ENCODE measurements at regions not wholly inside any gene's neighbourhood (a gene's known extent, or its start where the extent isn't known, plus 50 kb on each side); places are given as distances from the start of the nearest gene placed in this dataset.

DNA sequence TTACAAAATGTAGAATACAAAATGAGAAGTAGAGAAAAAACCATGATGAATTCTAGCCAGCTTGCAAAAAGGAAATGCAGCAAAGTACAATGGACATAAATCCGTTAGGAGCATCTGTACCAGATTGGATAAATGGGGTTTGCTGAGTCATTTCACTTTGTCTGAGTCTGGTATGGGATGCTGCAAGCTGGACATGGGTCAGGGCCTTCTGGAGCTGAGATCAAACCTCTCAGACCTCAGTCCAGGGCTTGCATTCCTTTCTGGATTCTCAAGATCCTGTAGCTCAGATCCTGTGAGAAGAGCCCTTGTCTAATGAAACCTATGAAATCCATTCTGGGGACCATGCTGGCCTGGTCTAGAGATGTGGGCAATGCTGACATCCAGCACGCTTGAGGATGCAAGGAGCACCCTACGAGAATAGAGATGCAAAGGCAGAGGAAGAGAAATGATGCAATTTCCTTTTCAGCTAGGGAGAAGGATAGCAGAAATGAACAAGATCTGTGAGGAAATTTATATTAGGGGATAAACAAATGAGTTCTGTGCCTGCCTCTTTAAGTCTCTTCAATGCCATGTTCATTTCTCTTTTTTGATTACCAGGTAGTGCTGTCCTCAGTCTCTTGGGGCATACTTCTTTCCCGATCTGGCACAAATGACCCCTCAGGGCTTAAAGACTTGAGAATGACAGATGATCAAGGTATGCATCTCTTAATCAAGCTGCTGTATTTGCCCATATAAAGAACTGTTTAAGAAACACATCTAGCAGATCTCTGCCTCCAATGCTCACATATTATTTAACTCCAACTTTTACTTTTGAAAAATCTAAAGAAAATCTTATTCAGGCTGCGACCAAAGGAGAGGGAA lies 230.4 kb downstream of the MEIS1 start:
- H3K27me3 ChIP-seq (ENCODE audit: control insufficient read depth, insufficient read depth, low read length): no peaks in the 10 kb centered on the region
- intact Hi-C loops (cut with micrococcal nuclease; ENCODE audit: unreplicated experiment) (no loop called here), in situ Hi-C loops (cut with HindIII; ENCODE audit: low pct_unique_long_range_greater_than_20kb, low sequenced_read_pairs) (no loop called here)
- H3K4me3 ChIP-seq (ENCODE audit: low read depth in 2 of 2, low read length in 2 of 2): no peak overlapping the region
- no peak overlapping the region for H3K27ac ChIP-seq (ENCODE audit: low read length)
- no peaks in the 10 kb centered on the region for H3K36me3 ChIP-seq (ENCODE audit: control insufficient read depth, insufficient read depth, low read length)
- DNase-seq (ENCODE audit: low read depth, low spot score): no peak
- no peak for TF ChIP-seq POLR2AphosphoS5 (IDR thresholded peaks at IDR 0.05; ENCODE audit: low read depth, low read length)
- TF ChIP-seq SIN3A (IDR thresholded peaks at IDR 0.05; ENCODE audit: borderline replicate concordance, insufficient read depth, low read depth, low read length): no peak
- TF ChIP-seq, protein P1, sequence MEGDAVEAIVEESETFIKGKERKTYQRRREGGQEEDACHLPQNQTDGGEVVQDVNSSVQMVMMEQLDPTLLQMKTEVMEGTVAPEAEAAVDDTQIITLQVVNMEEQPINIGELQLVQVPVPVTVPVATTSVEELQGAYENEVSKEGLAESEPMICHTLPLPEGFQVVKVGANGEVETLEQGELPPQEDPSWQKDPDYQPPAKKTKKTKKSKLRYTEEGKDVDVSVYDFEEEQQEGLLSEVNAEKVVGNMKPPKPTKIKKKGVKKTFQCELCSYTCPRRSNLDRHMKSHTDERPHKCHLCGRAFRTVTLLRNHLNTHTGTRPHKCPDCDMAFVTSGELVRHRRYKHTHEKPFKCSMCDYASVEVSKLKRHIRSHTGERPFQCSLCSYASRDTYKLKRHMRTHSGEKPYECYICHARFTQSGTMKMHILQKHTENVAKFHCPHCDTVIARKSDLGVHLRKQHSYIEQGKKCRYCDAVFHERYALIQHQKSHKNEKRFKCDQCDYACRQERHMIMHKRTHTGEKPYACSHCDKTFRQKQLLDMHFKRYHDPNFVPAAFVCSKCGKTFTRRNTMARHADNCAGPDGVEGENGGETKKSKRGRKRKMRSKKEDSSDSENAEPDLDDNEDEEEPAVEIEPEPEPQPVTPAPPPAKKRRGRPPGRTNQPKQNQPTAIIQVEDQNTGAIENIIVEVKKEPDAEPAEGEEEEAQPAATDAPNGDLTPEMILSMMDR (IDR thresholded peaks at IDR 0.05): no peak
- TF ChIP-seq, protein P2, sequence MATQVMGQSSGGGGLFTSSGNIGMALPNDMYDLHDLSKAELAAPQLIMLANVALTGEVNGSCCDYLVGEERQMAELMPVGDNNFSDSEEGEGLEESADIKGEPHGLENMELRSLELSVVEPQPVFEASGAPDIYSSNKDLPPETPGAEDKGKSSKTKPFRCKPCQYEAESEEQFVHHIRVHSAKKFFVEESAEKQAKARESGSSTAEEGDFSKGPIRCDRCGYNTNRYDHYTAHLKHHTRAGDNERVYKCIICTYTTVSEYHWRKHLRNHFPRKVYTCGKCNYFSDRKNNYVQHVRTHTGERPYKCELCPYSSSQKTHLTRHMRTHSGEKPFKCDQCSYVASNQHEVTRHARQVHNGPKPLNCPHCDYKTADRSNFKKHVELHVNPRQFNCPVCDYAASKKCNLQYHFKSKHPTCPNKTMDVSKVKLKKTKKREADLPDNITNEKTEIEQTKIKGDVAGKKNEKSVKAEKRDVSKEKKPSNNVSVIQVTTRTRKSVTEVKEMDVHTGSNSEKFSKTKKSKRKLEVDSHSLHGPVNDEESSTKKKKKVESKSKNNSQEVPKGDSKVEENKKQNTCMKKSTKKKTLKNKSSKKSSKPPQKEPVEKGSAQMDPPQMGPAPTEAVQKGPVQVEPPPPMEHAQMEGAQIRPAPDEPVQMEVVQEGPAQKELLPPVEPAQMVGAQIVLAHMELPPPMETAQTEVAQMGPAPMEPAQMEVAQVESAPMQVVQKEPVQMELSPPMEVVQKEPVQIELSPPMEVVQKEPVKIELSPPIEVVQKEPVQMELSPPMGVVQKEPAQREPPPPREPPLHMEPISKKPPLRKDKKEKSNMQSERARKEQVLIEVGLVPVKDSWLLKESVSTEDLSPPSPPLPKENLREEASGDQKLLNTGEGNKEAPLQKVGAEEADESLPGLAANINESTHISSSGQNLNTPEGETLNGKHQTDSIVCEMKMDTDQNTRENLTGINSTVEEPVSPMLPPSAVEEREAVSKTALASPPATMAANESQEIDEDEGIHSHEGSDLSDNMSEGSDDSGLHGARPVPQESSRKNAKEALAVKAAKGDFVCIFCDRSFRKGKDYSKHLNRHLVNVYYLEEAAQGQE (IDR thresholded peaks at IDR 0.05; ENCODE audit: insufficient read depth in 1 of 2, low read depth in 2 of 2, low read length in 1 of 2): no peak
- TF ChIP-seq TCF7L2 (IDR thresholded peaks at IDR 0.05; ENCODE audit: low read depth, low read length): no peak
- H3K9me3 ChIP-seq (ENCODE audit: control insufficient read depth, insufficient read depth, low read depth, low read length): no peaks in the 10 kb centered on the region
- no peaks in the 10 kb centered on the region for H3K4me1 ChIP-seq (ENCODE audit: control insufficient read depth, insufficient read depth, low read length)
- CTCF ChIA-PET: no interaction called here
- POLR2A ChIA-PET: no interaction called here
- ATAC-seq: no peak
- BruUV-seq (replicated peaks): no TSS peak

DNA sequence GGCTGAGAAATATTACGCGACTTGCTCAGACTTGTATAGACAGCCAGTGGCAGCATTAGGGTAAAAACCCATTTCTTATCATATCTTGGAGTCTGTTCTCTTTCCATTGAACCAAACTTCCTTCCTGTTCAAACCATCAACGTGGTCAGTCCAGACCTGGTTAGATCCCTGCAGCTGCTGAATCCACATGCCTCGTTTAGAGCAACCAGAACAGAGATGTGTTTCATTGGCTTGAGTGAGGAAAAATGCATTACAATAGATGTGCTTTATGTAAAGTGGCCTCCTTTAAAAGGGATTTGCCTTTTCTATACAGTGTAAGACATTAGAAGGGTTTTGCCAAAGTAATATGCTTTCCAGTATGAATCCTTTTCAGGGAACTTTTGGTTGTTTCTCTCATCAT lies 232.4 kb downstream of the MEIS1 start:
- no peaks in the 10 kb centered on the region for H3K36me3 ChIP-seq (ENCODE audit: control insufficient read depth, insufficient read depth, low read length)
- in situ Hi-C loops (cut with HindIII; ENCODE audit: low pct_unique_long_range_greater_than_20kb, low sequenced_read_pairs) (no loop called here), intact Hi-C loops (cut with micrococcal nuclease; ENCODE audit: unreplicated experiment) (no loop called here)
- H3K4me3 ChIP-seq (ENCODE audit: low read depth in 2 of 2, low read length in 2 of 2): no peak overlapping the region
- H3K27me3 ChIP-seq (ENCODE audit: control insufficient read depth, insufficient read depth, low read length): no peaks in the 10 kb centered on the region
- CTCF ChIA-PET: no interaction called here
- POLR2A ChIA-PET: no interaction called here
- H3K4me1 ChIP-seq (ENCODE audit: control insufficient read depth, insufficient read depth, low read length): no peaks in the 10 kb centered on the region
- BruUV-seq (replicated peaks): no TSS peak
- DNase-seq (ENCODE audit: low read depth, low spot score): no peak
- no peak for ATAC-seq
- no peaks in the 10 kb centered on the region for H3K9me3 ChIP-seq (ENCODE audit: control insufficient read depth, insufficient read depth, low read depth, low read length)
- H3K27ac ChIP-seq (ENCODE audit: low read length): no peak overlapping the region
- TF ChIP-seq TCF7L2 (IDR thresholded peaks at IDR 0.05; ENCODE audit: low read depth, low read length): no peak

DNA sequence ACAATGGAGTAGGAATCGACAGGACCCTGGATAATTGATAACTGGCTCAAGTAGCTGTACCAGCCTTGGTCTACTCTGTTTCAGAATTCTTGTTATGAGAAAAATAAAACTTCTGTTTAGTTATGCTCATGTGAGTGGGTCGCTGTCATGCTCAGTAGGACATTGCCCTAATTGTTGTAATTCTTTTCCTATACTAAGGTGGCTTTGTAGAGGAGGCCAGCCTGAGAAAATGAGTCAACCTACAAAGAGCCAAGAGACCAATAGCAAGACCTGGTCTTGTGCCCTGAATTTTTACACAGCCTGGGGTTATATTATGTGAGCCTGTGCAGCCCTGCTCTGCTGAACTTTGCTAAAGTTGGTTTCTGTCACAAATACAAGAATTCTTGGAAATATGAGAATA lies 238.4 kb downstream of the MEIS1 start:
- ChIA-PET CTCF (no interaction called here), POLR2A (no interaction called here)
- Histone ChIP-seq H3K36me3 (ENCODE audit: control insufficient read depth, insufficient read depth, low read length) (no peaks in the 10 kb centered on the region), H3K27ac (ENCODE audit: low read length) (no peak overlapping the region), H3K4me1 (ENCODE audit: control insufficient read depth, insufficient read depth, low read length) (no peaks in the 10 kb centered on the region), H3K9me3 (ENCODE audit: control insufficient read depth, insufficient read depth, low read depth, low read length) (no peaks in the 10 kb centered on the region), H3K4me3 (ENCODE audit: low read depth in 2 of 2, low read length in 2 of 2) (no peak overlapping the region), H3K27me3 (ENCODE audit: control insufficient read depth, insufficient read depth, low read length) (no peaks in the 10 kb centered on the region)
- DNase-seq (ENCODE audit: low read depth, low spot score): no peak
- intact Hi-C loops (cut with micrococcal nuclease; ENCODE audit: unreplicated experiment): no loop called here
- in situ Hi-C loops (cut with HindIII; ENCODE audit: low pct_unique_long_range_greater_than_20kb, low sequenced_read_pairs): no loop called here
- no TSS peak for BruUV-seq (replicated peaks)
- ATAC-seq: no peak
- no peak for TF ChIP-seq POLR2AphosphoS5 (IDR thresholded peaks at IDR 0.05; ENCODE audit: low read depth, low read length)
- TF ChIP-seq, protein P2 (IDR thresholded peaks at IDR 0.05; ENCODE audit: insufficient read depth in 1 of 2, low read depth in 2 of 2, low read length in 1 of 2): no peak
- TF ChIP-seq SIN3A (IDR thresholded peaks at IDR 0.05; ENCODE audit: borderline replicate concordance, insufficient read depth, low read depth, low read length): no peak
- TF ChIP-seq, protein P1 (IDR thresholded peaks at IDR 0.05): no peak
- no peak for TF ChIP-seq TCF7L2 (IDR thresholded peaks at IDR 0.05; ENCODE audit: low read depth, low read length)
